A549 (cell line): ENCODE measurements at regions not wholly inside any gene's neighbourhood (a gene's known extent, or its start where the extent isn't known, plus 50 kb on each side); places are given as distances from the start of the nearest gene placed in this dataset.

Source experiments
- ATAC-seq, 2 experiments: fragments of 200-7000 bp in 1 of 2; fragments of >200 bp in 1 of 2; cut with Nextera tagmentation in 1 of 2; cut with Tn5 transposase in 1 of 2; 3 replicates each; pipeline versions ENCODE4 v1.8.0 to v1.9.1; 2018 to 2020; ENCODE audit warnings: mild to moderate bottlenecking in 1 of 2, moderate library complexity in 1 of 2
- CTCF ChIA-PET: fragments of 300-600 bp; sonication (Branson Sonifier 250); formaldehyde crosslinking; extraction: SDS; loops from one replicate; lab custom pipeline; 2021; ENCODE audit warnings: antibody characterized with exemption, inconsistent platforms; lab: Yijun Ruan, JAX
- POLR2A ChIA-PET: fragments of 350-600 bp; formaldehyde crosslinking; extraction: SDS; loops from one replicate; lab custom pipeline; 2021; ENCODE audit warnings: antibody characterized with exemption, inconsistent platforms; lab: Yijun Ruan, JAX
- DNase-seq, 2 experiments: peaks; one replicate each; pipeline versions ENCODE4 v3.0.0 to v3.0.0-alpha.2; 2011 to 2016; ENCODE audit warnings: low read depth in 1 of 2, low spot score in 1 of 2
- FAIRE-seq: peaks from 2 replicates; lab custom pipeline; 2011; peaks lifted over from hg19 to GRCh38; lab: Jason Lieb, UNC
- H3K27ac ChIP-seq, 2 experiments: fragments of >200 bp; sonication (Bioruptor Twin); formaldehyde crosslinking; 3 replicates each; pipeline ENCODE4 v1.5.1; 2016 to 2017
- H3K4me1 ChIP-seq: fragments of >200 bp; sonication (Bioruptor Twin); formaldehyde crosslinking; 3 replicates; pipeline ENCODE4 v1.6.1; 2016
- H3K4me2 ChIP-seq: fragments of >200 bp; sonication (Bioruptor Twin); formaldehyde crosslinking; 3 replicates; pipeline ENCODE4 v1.6.1; 2016
- H3K4me3 ChIP-seq: fragments of >200 bp; sonication (Bioruptor Twin); formaldehyde crosslinking; 3 replicates; pipeline ENCODE4 v1.5.1; 2016
- H3K9me3 ChIP-seq: fragments of >200 bp; sonication (Bioruptor Twin); formaldehyde crosslinking; 3 replicates; pipeline ENCODE4 v1.6.1; 2016
- CBX8 ChIP-seq: fragments of 200-600 bp; sonication (generic); IDR thresholded peaks from 2 replicates; pipeline ENCODE4 v1.6.1; 2016
- CHD2 ChIP-seq: fragments of 150-350 bp; IDR thresholded peaks from 2 replicates; pipeline ENCODE4 v1.6.1; 2014; ENCODE audit warnings: low read length; ENCODE audit not compliant: partially characterized antibody
- CHD4 ChIP-seq: fragments of 200-600 bp; sonication (generic); IDR thresholded peaks from 2 replicates; pipeline ENCODE4 v1.6.1; 2016; ENCODE audit warnings: antibody characterized with exemption, mild to moderate bottlenecking, borderline replicate concordance
- EHF ChIP-seq: fragments of 250-450 bp; sonication (Bioruptor Pico); IDR thresholded peaks from 2 replicates; pipeline ENCODE4 v1.5.0; 2020; ENCODE audit warnings: mild to moderate bottlenecking
- EP300 ChIP-seq, 2 experiments: fragments of >200 bp; sonication (Bioruptor Twin); formaldehyde crosslinking; IDR thresholded peaks; 2 replicates in 1 of 2; 3 replicates in 1 of 2; pipeline ENCODE4 v1.6.1; 2016 to 2017
- ESRRA ChIP-seq: fragments of 150-350 bp; IDR thresholded peaks from 2 replicates; pipeline ENCODE4 v1.6.1; 2014; ENCODE audit warnings: mild to moderate bottlenecking, low read length, borderline replicate concordance
- FOSL2 ChIP-seq, 2 experiments: fragments of 450-650 bp in 1 of 2; fragments of >200 bp in 1 of 2; sonication (Bioruptor Twin) in 1 of 2; formaldehyde crosslinking; IDR thresholded peaks; 2 replicates each; pipeline versions ENCODE4 v1.5.0 to v1.6.1; 2016 to 2020; ENCODE audit warnings: mild to moderate bottlenecking in 1 of 2, moderate library complexity in 1 of 2
- GATA3 ChIP-seq: IDR thresholded peaks from 2 replicates; pipeline ENCODE4 v1.6.1; 2012; ENCODE audit warnings: borderline replicate concordance
- HDAC2 ChIP-seq: fragments of 200-600 bp; sonication (generic); IDR thresholded peaks from 2 replicates; pipeline ENCODE4 v1.6.1; 2016
- HEYL ChIP-seq: fragments of 250-450 bp; sonication (Bioruptor Pico); IDR thresholded peaks from 2 replicates; pipeline ENCODE4 v1.8.0; 2021; ENCODE audit warnings: mild to moderate bottlenecking, moderate library complexity
- HOXA7 ChIP-seq: fragments of 250-450 bp; sonication (Bioruptor Pico); IDR thresholded peaks from 2 replicates; pipeline ENCODE4 v1.5.0; 2020; ENCODE audit warnings: mild to moderate bottlenecking, moderate library complexity
- HOXB13 ChIP-seq: fragments of 250-450 bp; sonication (Bioruptor Pico); IDR thresholded peaks from 2 replicates; pipeline ENCODE4 v1.5.0; 2020; ENCODE audit warnings: low read depth, mild to moderate bottlenecking, moderate library complexity
- HOXB5 ChIP-seq: fragments of 250-450 bp; sonication (Bioruptor Pico); IDR thresholded peaks from 2 replicates; pipeline ENCODE4 v1.5.0; 2020; ENCODE audit warnings: mild to moderate bottlenecking, moderate library complexity
- JUN ChIP-seq, 2 experiments: fragments of >200 bp; sonication (Bioruptor Twin); formaldehyde crosslinking; IDR thresholded peaks; 2 replicates in 1 of 2; 3 replicates in 1 of 2; pipeline ENCODE4 v1.6.1; 2016 to 2017
- JUNB ChIP-seq: fragments of >200 bp; sonication (Bioruptor Twin); formaldehyde crosslinking; IDR thresholded peaks from 2 replicates; pipeline ENCODE4 v1.6.1; 2016
- KDM1A ChIP-seq: fragments of 200-600 bp; sonication (generic); IDR thresholded peaks from 2 replicates; pipeline ENCODE4 v1.6.1; 2016; ENCODE audit warnings: low read depth, mild to moderate bottlenecking
- MAFK ChIP-seq: fragments of 450-650 bp; IDR thresholded peaks from 2 replicates; pipeline ENCODE4 v1.6.1; 2014; ENCODE audit not compliant: partially characterized antibody
- MAZ ChIP-seq: fragments of 150-350 bp; IDR thresholded peaks from 2 replicates; pipeline ENCODE4 v1.6.1; 2014; ENCODE audit warnings: antibody characterized with exemption, low read depth, low read length, borderline replicate concordance
- NFE2L2 ChIP-seq: fragments of 150-350 bp; conservative IDR thresholded peaks from 2 replicates; pipeline ENCODE4 v1.6.1; 2014; ENCODE audit warnings: low read length
- PHF8 ChIP-seq: fragments of 200-600 bp; sonication (generic); IDR thresholded peaks from 2 replicates; pipeline ENCODE4 v1.6.1; 2016; ENCODE audit warnings: low read depth, mild to moderate bottlenecking, antibody characterized with exemption, moderate library complexity, borderline replicate concordance
- POLR2A ChIP-seq: IDR thresholded peaks from 2 replicates; pipeline ENCODE4 v1.6.1; 2012; ENCODE audit warnings: mild to moderate bottlenecking, low read length
- POLR2AphosphoS2 ChIP-seq: conservative IDR thresholded peaks from 2 replicates; pipeline ENCODE4 v1.6.1; 2012; ENCODE audit warnings: low read length, improper control_type of control experiment, inconsistent platforms
- RAD21 ChIP-seq, 2 experiments: fragments of >200 bp in 1 of 2; sonication (Bioruptor Twin) in 1 of 2; formaldehyde crosslinking in 1 of 2; IDR thresholded peaks in 1 of 2; conservative IDR thresholded peaks in 1 of 2; 2 replicates in 1 of 2; 3 replicates in 1 of 2; pipeline ENCODE4 v1.6.1; 2012 to 2018; ENCODE audit warnings: inconsistent platforms in 1 of 2
- RFX5 ChIP-seq: fragments of 450-650 bp; IDR thresholded peaks from 2 replicates; pipeline ENCODE4 v1.7.1; 2014; ENCODE audit warnings: antibody characterized with exemption, mild to moderate bottlenecking, moderate library complexity
- SMC3 ChIP-seq: fragments of >200 bp; sonication (Bioruptor Twin); formaldehyde crosslinking; IDR thresholded peaks from 3 replicates; pipeline ENCODE4 v1.6.1; 2018; ENCODE audit warnings: inconsistent platforms
- SREBF2 ChIP-seq: fragments of 450-650 bp; IDR thresholded peaks from 2 replicates; pipeline ENCODE4 v1.6.1; 2014; ENCODE audit warnings: mild to moderate bottlenecking, moderate library complexity
- ZC3H11A ChIP-seq: fragments of 450-650 bp; IDR thresholded peaks from 2 replicates; pipeline ENCODE4 v1.6.1; 2014; ENCODE audit warnings: antibody characterized with exemption, mild to moderate bottlenecking
- ZSCAN20 ChIP-seq: fragments of 250-450 bp; sonication (Bioruptor Pico); IDR thresholded peaks from 2 replicates; pipeline ENCODE4 v1.8.0; 2022; ENCODE audit warnings: mild to moderate bottlenecking, moderate library complexity
- WGBS: methylation state at CpG from one replicate; pipeline ENCODE4 v1.1.6; 2017; ENCODE audit errors: missing lambda C conversion rate; 5-methylcytosine and 5-hydroxymethylcytosine counted together
- TF ChIP-seq, protein P1 (sequence below): IDR thresholded peaks from 2 replicates; pipeline ENCODE4 v1.6.1; 2012
- TF ChIP-seq, protein P2 (sequence below): fragments of >200 bp; sonication (Bioruptor Twin); formaldehyde crosslinking; IDR thresholded peaks from 3 replicates; pipeline ENCODE4 v1.5.1; 2016
- TF ChIP-seq, protein P3 (sequence below): IDR thresholded peaks from 2 replicates; pipeline ENCODE4 v1.6.1; 2012; ENCODE audit warnings: low read depth, borderline replicate concordance
- TF ChIP-seq, protein P4 (sequence below): fragments of 450-650 bp; IDR thresholded peaks from 2 replicates; pipeline ENCODE4 v1.6.1; 2014; ENCODE audit warnings: antibody characterized with exemption
- TF ChIP-seq, protein P5 (sequence below): fragments of >200 bp; sonication (Bioruptor Twin); formaldehyde crosslinking; IDR thresholded peaks from 2 replicates; pipeline ENCODE4 v1.6.1; 2016
- TF ChIP-seq, protein P6 (sequence below): IDR thresholded peaks from 2 replicates; pipeline ENCODE4 v1.6.1; 2012

DNA sequence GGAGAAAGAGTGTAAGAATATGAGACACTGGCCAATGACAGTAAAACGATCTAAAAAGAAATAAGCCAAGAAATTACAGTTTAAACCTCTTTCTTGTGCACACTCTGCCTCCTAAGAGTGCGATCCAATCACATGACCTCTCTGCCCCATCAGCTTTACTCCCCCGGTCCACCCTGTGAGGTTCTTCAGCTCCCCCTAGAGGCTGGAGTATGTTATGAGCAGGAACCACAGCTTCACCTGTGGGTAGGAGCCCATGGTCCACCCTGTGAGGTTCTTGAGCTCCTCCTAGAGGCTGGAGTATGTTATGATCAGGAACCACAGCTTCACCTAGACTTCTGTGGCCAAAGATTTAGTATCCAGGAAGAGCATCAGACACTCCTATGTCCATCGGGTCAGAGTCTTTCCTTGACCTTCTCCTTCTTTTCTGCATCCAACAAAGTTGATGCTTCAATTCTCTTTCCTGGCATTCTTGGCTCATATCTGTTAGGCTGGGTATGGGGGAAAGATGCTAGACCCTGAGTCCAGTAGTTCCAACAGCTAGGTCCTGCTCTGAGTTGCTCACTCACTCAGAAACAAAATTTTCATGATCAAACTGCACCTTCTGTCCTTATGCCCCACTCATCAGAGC, 164.0 kb downstream of the MINAR1 start:
- ChIA-PET CTCF (interaction anchor here (0.8 to 8.8 kb wide), 23 partner anchors 10 to 258 kb away, joined by 3 to 109 read pairs (median 5); partner anchors contain the start of gene MINAR1), POLR2A (no interaction called here)
- WGBS = 14% methylated on average over 4 of the region's 4 CpGs
- no peak overlapping the region for H3K4me3 ChIP-seq
- no peaks in the 10 kb centered on the region for H3K4me1 ChIP-seq
- no peak overlapping the region for H3K27ac ChIP-seq
- H3K9me3 ChIP-seq = no peaks in the 10 kb centered on the region
- FAIRE-seq (peak; percentile 98), DNase-seq (peak; percentile 95 to 96), ATAC-seq (peak; percentile 89 to 98)
- no peak for TF ChIP-seq CHD2
- TF ChIP-seq, protein P1, sequence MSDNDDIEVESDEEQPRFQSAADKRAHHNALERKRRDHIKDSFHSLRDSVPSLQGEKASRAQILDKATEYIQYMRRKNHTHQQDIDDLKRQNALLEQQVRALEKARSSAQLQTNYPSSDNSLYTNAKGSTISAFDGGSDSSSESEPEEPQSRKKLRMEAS = 0 out of 2 replicates have a peak, but pooled peaks have one; percentile 42
- TF ChIP-seq, protein P2, sequence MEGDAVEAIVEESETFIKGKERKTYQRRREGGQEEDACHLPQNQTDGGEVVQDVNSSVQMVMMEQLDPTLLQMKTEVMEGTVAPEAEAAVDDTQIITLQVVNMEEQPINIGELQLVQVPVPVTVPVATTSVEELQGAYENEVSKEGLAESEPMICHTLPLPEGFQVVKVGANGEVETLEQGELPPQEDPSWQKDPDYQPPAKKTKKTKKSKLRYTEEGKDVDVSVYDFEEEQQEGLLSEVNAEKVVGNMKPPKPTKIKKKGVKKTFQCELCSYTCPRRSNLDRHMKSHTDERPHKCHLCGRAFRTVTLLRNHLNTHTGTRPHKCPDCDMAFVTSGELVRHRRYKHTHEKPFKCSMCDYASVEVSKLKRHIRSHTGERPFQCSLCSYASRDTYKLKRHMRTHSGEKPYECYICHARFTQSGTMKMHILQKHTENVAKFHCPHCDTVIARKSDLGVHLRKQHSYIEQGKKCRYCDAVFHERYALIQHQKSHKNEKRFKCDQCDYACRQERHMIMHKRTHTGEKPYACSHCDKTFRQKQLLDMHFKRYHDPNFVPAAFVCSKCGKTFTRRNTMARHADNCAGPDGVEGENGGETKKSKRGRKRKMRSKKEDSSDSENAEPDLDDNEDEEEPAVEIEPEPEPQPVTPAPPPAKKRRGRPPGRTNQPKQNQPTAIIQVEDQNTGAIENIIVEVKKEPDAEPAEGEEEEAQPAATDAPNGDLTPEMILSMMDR = peak; percentile 92
- TF ChIP-seq POLR2A = no peak
- no peak for TF ChIP-seq ZC3H11A
- no peak for TF ChIP-seq GATA3
- TF ChIP-seq, protein P3, sequence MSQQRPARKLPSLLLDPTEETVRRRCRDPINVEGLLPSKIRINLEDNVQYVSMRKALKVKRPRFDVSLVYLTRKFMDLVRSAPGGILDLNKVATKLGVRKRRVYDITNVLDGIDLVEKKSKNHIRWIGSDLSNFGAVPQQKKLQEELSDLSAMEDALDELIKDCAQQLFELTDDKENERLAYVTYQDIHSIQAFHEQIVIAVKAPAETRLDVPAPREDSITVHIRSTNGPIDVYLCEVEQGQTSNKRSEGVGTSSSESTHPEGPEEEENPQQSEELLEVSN = no peak
- no peak for TF ChIP-seq HDAC2
- TF ChIP-seq HOXB13 (CRISPR knock-in tag) = no peak
- TF ChIP-seq, protein P4, sequence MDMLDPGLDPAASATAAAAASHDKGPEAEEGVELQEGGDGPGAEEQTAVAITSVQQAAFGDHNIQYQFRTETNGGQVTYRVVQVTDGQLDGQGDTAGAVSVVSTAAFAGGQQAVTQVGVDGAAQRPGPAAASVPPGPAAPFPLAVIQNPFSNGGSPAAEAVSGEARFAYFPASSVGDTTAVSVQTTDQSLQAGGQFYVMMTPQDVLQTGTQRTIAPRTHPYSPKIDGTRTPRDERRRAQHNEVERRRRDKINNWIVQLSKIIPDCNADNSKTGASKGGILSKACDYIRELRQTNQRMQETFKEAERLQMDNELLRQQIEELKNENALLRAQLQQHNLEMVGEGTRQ = peak; percentile 78
- TF ChIP-seq SREBF2 = no peak
- no peak for TF ChIP-seq FOSL2 (IDR thresholded peaks at IDR 0.05)
- no peak for TF ChIP-seq FOSL2 (CRISPR knock-in tag; IDR thresholded peaks at IDR 0.05)
- TF ChIP-seq HEYL (CRISPR knock-in tag) = no peak
- no peak for TF ChIP-seq CHD4
- TF ChIP-seq SMC3 = peak; percentile 81
- no peak for TF ChIP-seq RFX5
- TF ChIP-seq MAZ = no peak
- TF ChIP-seq HOXA7 = no peak
- no peak for TF ChIP-seq PHF8
- TF ChIP-seq EP300 (IDR thresholded peaks at IDR 0.05) = no peak
- TF ChIP-seq, protein P5, sequence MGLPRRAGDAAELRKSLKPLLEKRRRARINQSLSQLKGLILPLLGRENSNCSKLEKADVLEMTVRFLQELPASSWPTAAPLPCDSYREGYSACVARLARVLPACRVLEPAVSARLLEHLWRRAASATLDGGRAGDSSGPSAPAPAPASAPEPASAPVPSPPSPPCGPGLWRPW = no peak
- TF ChIP-seq HOXB5 = no peak
- TF ChIP-seq RAD21 (conservative IDR thresholded peaks at IDR 0.05 in 1 of 2, IDR thresholded peaks at IDR 0.05 in 1 of 2) = peak; percentile 81 to 96
- no peak overlapping the region; the same call in 2 of the 3 replicates for H3K4me2 ChIP-seq

DNA sequence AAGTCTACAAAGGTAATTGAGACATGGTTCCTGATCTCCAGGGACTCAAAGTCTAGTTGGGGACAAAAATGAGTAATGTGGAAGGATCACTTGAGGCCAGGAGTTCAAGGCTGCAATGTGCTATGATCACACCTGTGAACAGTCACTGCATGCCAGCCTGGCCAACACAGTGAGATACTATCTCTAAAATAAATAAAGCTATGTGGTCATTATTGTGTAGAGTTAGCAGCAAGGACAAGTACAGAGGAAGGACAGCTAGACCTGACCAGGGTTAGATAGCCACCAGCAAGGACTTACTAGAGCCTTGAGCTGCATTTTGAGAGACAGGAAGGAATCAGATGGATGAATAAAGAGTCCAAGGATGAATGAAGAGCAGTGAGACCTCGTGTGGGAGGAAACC, 166.5 kb downstream of the MINAR1 start:
- no peaks in the 10 kb centered on the region for H3K4me1 ChIP-seq
- no peak overlapping the region for H3K4me2 ChIP-seq
- H3K4me3 ChIP-seq = no peak overlapping the region
- H3K27ac ChIP-seq = no peak overlapping the region
- ATAC-seq = no peak
- ChIA-PET CTCF (interaction anchor here (1.2 to 8.8 kb wide), 5 partner anchors 10 to 259 kb away, joined by 3 to 109 read pairs (median 6); no protein-coding TSS in a partner anchor), POLR2A (no interaction called here)
- FAIRE-seq = no peak
- H3K9me3 ChIP-seq = no peaks in the 10 kb centered on the region
- DNase-seq = no peak
- 12% methylated on average over 1 of the region's 1 CpG for WGBS
- TF ChIP-seq ZSCAN20 (CRISPR knock-in tag) (no peak), NFE2L2 (no peak), CHD2 (no peak), HDAC2 (no peak), CBX8 (no peak), ESRRA (no peak), JUN (IDR thresholded peaks at IDR 0.05) (no peak), SMC3 (no peak), HOXB5 (no peak), EHF (no peak), KDM1A (no peak), POLR2AphosphoS2 (no peak), JUNB (no peak), MAFK (no peak), CHD4 (no peak)
- TF ChIP-seq, protein P3 = no peak
- TF ChIP-seq, protein P1 = no peak
- TF ChIP-seq, protein P6, sequence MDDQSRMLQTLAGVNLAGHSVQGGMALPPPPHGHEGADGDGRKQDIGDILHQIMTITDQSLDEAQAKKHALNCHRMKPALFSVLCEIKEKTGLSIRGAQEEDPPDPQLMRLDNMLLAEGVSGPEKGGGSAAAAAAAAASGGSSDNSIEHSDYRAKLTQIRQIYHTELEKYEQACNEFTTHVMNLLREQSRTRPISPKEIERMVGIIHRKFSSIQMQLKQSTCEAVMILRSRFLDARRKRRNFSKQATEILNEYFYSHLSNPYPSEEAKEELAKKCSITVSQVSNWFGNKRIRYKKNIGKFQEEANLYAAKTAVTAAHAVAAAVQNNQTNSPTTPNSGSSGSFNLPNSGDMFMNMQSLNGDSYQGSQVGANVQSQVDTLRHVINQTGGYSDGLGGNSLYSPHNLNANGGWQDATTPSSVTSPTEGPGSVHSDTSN = no peak
